Suprapubic skin (tissue), 3 donors: ENCODE measurements at regions not wholly inside any gene's neighbourhood (a gene's known extent, or its start where the extent isn't known, plus 50 kb on each side); places are given as distances from the start of the nearest gene placed in this dataset.

Experiments
- CTCF ChIP-seq, 2 donors: fragments of 200-600 bp in 1 of 2; fragments of 450-650 bp in 1 of 2; sonication (generic) in 1 of 2; IDR thresholded peaks; one replicate each; pipeline ENCODE4 v1.5.1; 2016 to 2019; ENCODE audit warnings: antibody characterized with exemption in 2 of 2, mild to moderate bottlenecking in 1 of 2, moderate library complexity in 1 of 2
- POLR2A ChIP-seq, 2 donors: fragments of 450-650 bp; IDR thresholded peaks; one replicate each; pipeline ENCODE4 v1.6.1; 2017; ENCODE audit warnings: antibody characterized with exemption in 2 of 2, mild to moderate bottlenecking in 2 of 2, moderate library complexity in 2 of 2

GRCh38 chr3:20811631-20812030 lies 625.6 kb upstream of the SGO1 start:
- TF ChIP-seq CTCF (IDR thresholded peaks at IDR 0.05) (no peak), POLR2A (IDR thresholded peaks at IDR 0.05) (no peak)
